HG02642 (cell line): ENCODE measurements at regions not wholly inside any gene's neighbourhood (a gene's known extent, or its start where the extent isn't known, plus 50 kb on each side); places are given as distances from the start of the nearest gene placed in this dataset.

ENCODE experiments used
- ATAC-seq: cut with Tn5 transposase; IDR thresholded peaks from one replicate; pipeline ENCODE4 v1.9.1; 2021; ENCODE audit warnings: mild to moderate bottlenecking; ENCODE audit not compliant: unreplicated experiment, poor library complexity

- ATAC-seq = no peak
These were observed 108.4 kb downstream of the HS3ST3B1 start for GRCh38 chr17:14409292-14409691.

GRCh38 chr17:14407541-14407940, 106.7 kb downstream of the HS3ST3B1 start:
- no peak for ATAC-seq

GRCh38 chr17:14405189-14405588, 104.3 kb downstream of the HS3ST3B1 start:
- ATAC-seq = no peak
